H9 (cell line): ENCODE measurements at regions not wholly inside any gene's neighbourhood (a gene's known extent, or its start where the extent isn't known, plus 50 kb on each side); places are given as distances from the start of the nearest gene placed in this dataset.

Experiments
- DNase-seq: peaks from one replicate; pipeline ENCODE4 v3.0.0-alpha.2; 2017
- H2AFZ ChIP-seq: one replicate; pipeline ENCODE4 v1.6.1; 2013; ENCODE audit warnings: mild to moderate bottlenecking, low read length, control low read depth, moderate library complexity
- H2AK5ac ChIP-seq: 2 replicates; pipeline ENCODE4 v1.6.1; 2013; ENCODE audit warnings: low read length, control low read depth, mixed read lengths; ENCODE audit not compliant: insufficient read length
- H2BK120ac ChIP-seq: one replicate; pipeline ENCODE4 v1.6.1; 2013; ENCODE audit warnings: low read depth, mild to moderate bottlenecking, low read length, control low read depth, inconsistent platforms; ENCODE audit not compliant: poor library complexity, severe bottlenecking
- H2BK12ac ChIP-seq: 2 replicates; pipeline ENCODE4 v1.6.1; 2013; ENCODE audit warnings: low read length, control low read depth, mixed read lengths, low read depth; ENCODE audit not compliant: insufficient read length
- H2BK15ac ChIP-seq: 2 replicates; pipeline ENCODE4 v1.6.1; 2013; ENCODE audit warnings: low read depth, low read length, control low read depth
- H2BK20ac ChIP-seq: one replicate; pipeline ENCODE4 v1.6.1; 2013; ENCODE audit warnings: low read depth, mild to moderate bottlenecking, low read length, control low read depth, inconsistent platforms; ENCODE audit not compliant: poor library complexity, severe bottlenecking
- H2BK5ac ChIP-seq: 2 replicates; pipeline ENCODE4 v1.6.1; 2013; ENCODE audit warnings: low read length, control low read depth, mixed read lengths; ENCODE audit not compliant: insufficient read length
- H3K14ac ChIP-seq: 2 replicates; pipeline ENCODE4 v1.6.1; 2013; ENCODE audit warnings: low read length, control low read depth; ENCODE audit not compliant: insufficient read depth
- H3K18ac ChIP-seq: 2 replicates; pipeline ENCODE4 v1.6.1; 2013; ENCODE audit warnings: low read depth, mild to moderate bottlenecking, mixed read lengths, low read length, control low read depth; ENCODE audit not compliant: insufficient read length
- H3K23ac ChIP-seq: 2 replicates; pipeline ENCODE4 v1.6.1; 2013; ENCODE audit warnings: low read length, control low read depth, mixed read lengths, low read depth; ENCODE audit not compliant: insufficient read length
- H3K23me2 ChIP-seq: 2 replicates; pipeline ENCODE4 v1.6.1; 2013; ENCODE audit warnings: low read depth, mild to moderate bottlenecking, mixed read lengths, low read length, control low read depth; ENCODE audit not compliant: insufficient read length, poor library complexity, severe bottlenecking
- H3K27ac ChIP-seq: 2 replicates; pipeline ENCODE4 v1.5.1; 2013; ENCODE audit warnings: low read length, control low read depth, mixed read lengths, low read depth; ENCODE audit not compliant: insufficient read length
- H3K27me3 ChIP-seq: 2 replicates; pipeline ENCODE4 v1.6.1; 2013; ENCODE audit warnings: low read length, control low read depth, inconsistent platforms; ENCODE audit not compliant: insufficient read depth
- H3K4ac ChIP-seq: 2 replicates; pipeline ENCODE4 v1.6.1; 2013; ENCODE audit warnings: low read depth, mild to moderate bottlenecking, control low read depth, inconsistent platforms, low read length, moderate library complexity
- H3K4me1 ChIP-seq: 2 replicates; pipeline ENCODE4 v1.6.1; 2013; ENCODE audit warnings: low read length, control low read depth, inconsistent platforms; ENCODE audit not compliant: insufficient read depth
- H3K4me2 ChIP-seq: 2 replicates; pipeline ENCODE4 v1.6.1; 2013; ENCODE audit warnings: low read length, control low read depth, mixed read lengths; ENCODE audit not compliant: insufficient read length, insufficient read depth
- H3K56ac ChIP-seq: 2 replicates; pipeline ENCODE4 v1.6.1; 2013; ENCODE audit warnings: low read depth, mild to moderate bottlenecking, mixed read lengths, low read length, control low read depth; ENCODE audit not compliant: insufficient read length
- H3K79me1 ChIP-seq: 2 replicates; pipeline ENCODE4 v1.6.1; 2013; ENCODE audit warnings: low read depth, mild to moderate bottlenecking, moderate library complexity, low read length, control low read depth, inconsistent platforms; ENCODE audit not compliant: insufficient read depth, poor library complexity, severe bottlenecking
- H3K79me2 ChIP-seq: 2 replicates; pipeline ENCODE4 v1.6.1; 2013; ENCODE audit warnings: low read length, control low read depth, inconsistent platforms; ENCODE audit not compliant: insufficient read depth
- H3K9ac ChIP-seq: 2 replicates; pipeline ENCODE4 v1.6.1; 2013; ENCODE audit warnings: low read length, control low read depth, mixed read lengths; ENCODE audit not compliant: insufficient read length; ENCODE audit errors: extremely low read depth
- H3K9me3 ChIP-seq: one replicate; pipeline ENCODE4 v1.6.1; 2013; ENCODE audit warnings: low read depth, low read length, inconsistent platforms; ENCODE audit not compliant: control insufficient read depth
- H3T11ph ChIP-seq: one replicate; pipeline ENCODE4 v1.6.1; 2013; ENCODE audit warnings: mild to moderate bottlenecking, low read length, control low read depth, inconsistent platforms
- H4K20me1 ChIP-seq: one replicate; pipeline ENCODE4 v1.6.1; 2013; ENCODE audit not compliant: control insufficient read depth, insufficient read length, insufficient read depth
- H4K5ac ChIP-seq: 2 replicates; pipeline ENCODE4 v1.6.1; 2013; ENCODE audit warnings: low read depth, mild to moderate bottlenecking, mixed read lengths, low read length, control low read depth; ENCODE audit not compliant: insufficient read length
- H4K8ac ChIP-seq: replicated peaks from 2 replicates; pipeline ENCODE4 v1.6.1; 2013; ENCODE audit warnings: low read length, control low read depth, mixed read lengths, low read depth; ENCODE audit not compliant: insufficient read length
- H4K91ac ChIP-seq: 2 replicates; pipeline ENCODE4 v1.6.1; 2013; ENCODE audit warnings: low read depth, mild to moderate bottlenecking, moderate library complexity, mixed read lengths, low read length, control low read depth; ENCODE audit not compliant: insufficient read length
- H3K27ac Mint-ChIP-seq, 3 experiments: 2 replicates in 2 of 3; 3 replicates in 1 of 3; pipeline ENCODE4 v1.8.0; 2020 to 2021; ENCODE audit warnings: mixed read lengths in 3 of 3, mild to moderate bottlenecking in 1 of 3, moderate library complexity in 1 of 3
- H3K27me3 Mint-ChIP-seq: 2 replicates; pipeline ENCODE4 v1.8.0; 2021; ENCODE audit warnings: low read depth, mild to moderate bottlenecking, moderate library complexity, mixed read lengths
- H3K36me3 Mint-ChIP-seq, 3 experiments: 2 replicates in 2 of 3; 3 replicates in 1 of 3; pipeline ENCODE4 v1.8.0; 2020 to 2021; ENCODE audit warnings: low read depth in 3 of 3, mixed read lengths in 3 of 3; ENCODE audit not compliant: insufficient read depth in 1 of 3
- H3K4me1 Mint-ChIP-seq, 2 experiments: 2 replicates each; pipeline ENCODE4 v1.8.0; 2020; ENCODE audit warnings: mixed read lengths in 2 of 2
- H3K4me3 Mint-ChIP-seq, 2 experiments: 2 replicates in 1 of 2; 3 replicates in 1 of 2; pipeline ENCODE4 v1.8.0; 2020 to 2021; ENCODE audit warnings: mild to moderate bottlenecking in 2 of 2, mixed read lengths in 2 of 2, moderate library complexity in 1 of 2
- H3K9me3 Mint-ChIP-seq, 2 experiments: 2 replicates in 1 of 2; 3 replicates in 1 of 2; pipeline ENCODE4 v1.8.0; 2020; ENCODE audit warnings: mild to moderate bottlenecking in 2 of 2, mixed read lengths in 2 of 2, moderate library complexity in 1 of 2
- CTCF ChIP-seq: fragments of 200-600 bp; sonication (generic); conservative IDR thresholded peaks from 3 replicates; pipeline ENCODE4 v1.8.0; 2021; ENCODE audit warnings: antibody characterized with exemption, mild to moderate bottlenecking
- WGBS: extraction: QIAGEN DNeasy Blood & Tissue Kit; methylation state at CpG from one replicate; pipeline ENCODE4 v1.1.7; 2013; ENCODE audit warnings: missing lambda C conversion rate, low lambda C conversion rate, mixed read lengths; ENCODE audit not compliant: insufficient read length; ENCODE audit errors: extremely low coverage; 5-methylcytosine and 5-hydroxymethylcytosine counted together

- Histone ChIP-seq H3K27me3 (no peaks in the 10 kb centered on the region), H2BK12ac (no peak overlapping the region), H3K9ac (no peak overlapping the region), H2BK5ac (no peak overlapping the region), H3T11ph (no peak overlapping the region), H3K56ac (no peak overlapping the region), H3K79me2 (no peaks in the 10 kb centered on the region), H2AK5ac (no peak overlapping the region), H4K91ac (no peak overlapping the region), H3K18ac (no peak overlapping the region), H4K5ac (no peak overlapping the region), H3K9me3 (no peaks in the 10 kb centered on the region), H2BK120ac (no peak overlapping the region), H3K4me1 (no peaks in the 10 kb centered on the region), H3K27ac (no peak overlapping the region), H3K23me2 (no peaks in the 10 kb centered on the region), H4K8ac (no peak overlapping the region), H3K4ac (no peak overlapping the region), H2BK15ac (no peak overlapping the region), H3K79me1 (no peaks in the 10 kb centered on the region), H2BK20ac (no peak overlapping the region), H3K4me2 (no peak overlapping the region), H4K20me1 (no peaks in the 10 kb centered on the region), H3K14ac (no peak overlapping the region), H3K23ac (no peak overlapping the region), H2AFZ (no peak overlapping the region)
- DNase-seq, result no peak
- no peaks in the 10 kb centered on the region; a peak in 1 of 7 replicates for H3K36me3 Mint-ChIP-seq
- WGBS, result no CpG with 5 or more reads among the region's 5 CpGs
- H3K4me1 Mint-ChIP-seq, result no peaks in the 10 kb centered on the region
- H3K4me3 Mint-ChIP-seq, result no peak overlapping the region
- TF ChIP-seq CTCF, result no peak
- no peaks in the 10 kb centered on the region; the same call in none of the 2 replicates for H3K27me3 Mint-ChIP-seq
- peak overlapping the region in 1 of 3 experiments; percentile 79; a peak in 1 of 7 replicates for H3K27ac Mint-ChIP-seq
- H3K9me3 Mint-ChIP-seq, result no peaks in the 10 kb centered on the region; a peak in 1 of 5 replicates
These were observed 152.7 kb downstream of the URB2 start for GRCh38 chr1:229778794-229779193.
